H1 (cell line): ENCODE measurements at regions not wholly inside any gene's neighbourhood (a gene's known extent, or its start where the extent isn't known, plus 50 kb on each side); places are given as distances from the start of the nearest gene placed in this dataset.

Source experiments
- CTCF ChIA-PET: fragments of 300-600 bp; sonication (Branson Sonifier 250); formaldehyde crosslinking; loops from one replicate; lab custom pipeline; 2021; ENCODE audit not compliant: partially characterized antibody; lab: Charles Lee
- POLR2A ChIA-PET: fragments of 300-600 bp; sonication (Branson Sonifier 250); formaldehyde crosslinking; loops from one replicate; lab custom pipeline; 2021; ENCODE audit warnings: inconsistent platforms; ENCODE audit not compliant: partially characterized antibody; lab: Charles Lee
- DNase-seq, 2 experiments: peaks; one replicate each; pipeline versions ENCODE4 v3.0.0 to v3.0.0-alpha.2; 2010 to 2022; ENCODE audit warnings: low spot score in 2 of 2, low read depth in 1 of 2, mixed read lengths in 1 of 2
- FAIRE-seq: peaks from 2 replicates; lab custom pipeline; 2011; peaks lifted over from hg19 to GRCh38; lab: Jason Lieb, UNC
- H2AFZ ChIP-seq: 2 replicates; pipeline ENCODE4 v1.8.1; 2012; ENCODE audit warnings: low read length, inconsistent platforms
- H2AK5ac ChIP-seq: 2 replicates; pipeline ENCODE4 v1.6.1; 2013; ENCODE audit warnings: low read depth, low read length
- H2BK120ac ChIP-seq: replicated peaks from 2 replicates; pipeline ENCODE3; 2013; ENCODE audit warnings: low read depth, low read length, inconsistent platforms
- H2BK12ac ChIP-seq: 2 replicates; pipeline ENCODE4 v1.6.1; 2013; ENCODE audit warnings: low read depth, low read length
- H2BK15ac ChIP-seq: 2 replicates; pipeline ENCODE4 v1.6.1; 2013; ENCODE audit warnings: low read length
- H2BK20ac ChIP-seq: 2 replicates; pipeline ENCODE4 v1.6.1; 2013; ENCODE audit warnings: low read length
- H2BK5ac ChIP-seq: 2 replicates; pipeline ENCODE4 v1.6.1; 2013; ENCODE audit warnings: low read depth, low read length
- H3K14ac ChIP-seq: 2 replicates; pipeline ENCODE4 v1.6.1; 2013; ENCODE audit warnings: inconsistent platforms; ENCODE audit not compliant: insufficient read length
- H3K18ac ChIP-seq: 2 replicates; pipeline ENCODE4 v1.6.1; 2013; ENCODE audit warnings: low read length; ENCODE audit errors: extremely low read depth
- H3K23ac ChIP-seq: 2 replicates; pipeline ENCODE4 v1.6.1; 2013; ENCODE audit warnings: inconsistent platforms; ENCODE audit not compliant: insufficient read length
- H3K23me2 ChIP-seq: 2 replicates; pipeline ENCODE4 v1.6.1; 2013; ENCODE audit warnings: low read depth, low read length
- H3K27ac ChIP-seq: 2 replicates; pipeline ENCODE4 v1.6.1; 2011; ENCODE audit warnings: low read depth, low read length, inconsistent platforms
- H3K27me3 ChIP-seq, 4 experiments: replicated peaks in 1 of 4; 1 replicate in 1 of 4; 2 replicates in 3 of 4; pipeline versions ENCODE4 v1.6.1 to v1.8.1; 2011 to 2013; ENCODE audit warnings: low read length in 3 of 4, mild to moderate bottlenecking in 3 of 4, inconsistent platforms in 2 of 4, mixed read lengths in 2 of 4, moderate library complexity in 1 of 4; ENCODE audit not compliant: control insufficient read depth in 3 of 4, insufficient read depth in 3 of 4; ENCODE audit errors: extremely low read depth in 1 of 4
- H3K36me3 ChIP-seq, 4 experiments: 2 replicates each; pipeline versions ENCODE4 v1.6.1 to v1.8.1; 2011 to 2013; ENCODE audit warnings: mild to moderate bottlenecking in 4 of 4, low read length in 3 of 4, moderate library complexity in 2 of 4, control low read depth in 1 of 4, inconsistent platforms in 1 of 4; ENCODE audit not compliant: insufficient read depth in 4 of 4, control insufficient read depth in 2 of 4
- H3K4ac ChIP-seq: replicated peaks from 2 replicates; pipeline ENCODE3; 2013; ENCODE audit warnings: low read length, low read depth, mixed read lengths, inconsistent platforms; ENCODE audit not compliant: insufficient read length
- H3K4me1 ChIP-seq, 4 experiments: replicated peaks in 1 of 4; 1 replicate in 1 of 4; 2 replicates in 3 of 4; pipeline versions ENCODE4 v1.6.1 to v1.8.1; 2011 to 2013; ENCODE audit warnings: low read length in 3 of 4, inconsistent platforms in 2 of 4, mixed read lengths in 1 of 4; ENCODE audit not compliant: insufficient read depth in 4 of 4, control insufficient read depth in 3 of 4
- H3K4me2 ChIP-seq, 2 experiments: 2 replicates each; pipeline versions ENCODE4 v1.6.1 to v1.8.1; 2011 to 2013; ENCODE audit warnings: low read depth in 2 of 2, low read length in 2 of 2, control low read depth in 1 of 2, inconsistent platforms in 1 of 2, mild to moderate bottlenecking in 1 of 2; ENCODE audit not compliant: insufficient read depth in 1 of 2
- H3K4me3 ChIP-seq, 4 experiments: fragments of 200-600, 300-600 bp in 1 of 4; sonication (generic), shearing (Covaris generic), sonication (Bioruptor Twin) in 1 of 4; 2 replicates each; pipeline versions ENCODE4 v1.5.1 to v1.8.1; 2011 to 2016; ENCODE audit warnings: low read length in 4 of 4, low read depth in 3 of 4, control low read depth in 2 of 4, inconsistent platforms in 2 of 4, mild to moderate bottlenecking in 2 of 4, mixed read lengths in 1 of 4, moderate library complexity in 1 of 4; ENCODE audit not compliant: insufficient read depth in 2 of 4; ENCODE audit errors: extremely low read depth in 1 of 4
- H3K56ac ChIP-seq: replicated peaks from 2 replicates; pipeline ENCODE3; 2013; ENCODE audit warnings: low read depth, mild to moderate bottlenecking, mixed read lengths, low read length, inconsistent platforms; ENCODE audit not compliant: insufficient read length
- H3K79me1 ChIP-seq: 2 replicates; pipeline ENCODE4 v1.6.1; 2013; ENCODE audit warnings: low read depth, low read length, control low read depth
- H3K79me2 ChIP-seq, 2 experiments: 2 replicates each; pipeline versions ENCODE4 v1.6.1 to v1.8.1; 2012 to 2013; ENCODE audit warnings: low read length in 2 of 2, mild to moderate bottlenecking in 2 of 2, inconsistent platforms in 1 of 2; ENCODE audit not compliant: insufficient read depth in 2 of 2, control insufficient read depth in 1 of 2
- H3K9ac ChIP-seq, 4 experiments: replicated peaks in 1 of 4; 1 replicate in 1 of 4; 2 replicates in 3 of 4; pipeline versions ENCODE4 v1.6.1 to v1.8.1; 2011 to 2013; ENCODE audit warnings: low read depth in 3 of 4, low read length in 3 of 4, control low read depth in 2 of 4, mild to moderate bottlenecking in 2 of 4, moderate library complexity in 2 of 4, inconsistent platforms in 1 of 4; ENCODE audit errors: extremely low read depth in 1 of 4
- H3K9me3 ChIP-seq, 2 experiments: 2 replicates each; pipeline versions ENCODE4 v1.6.1 to v1.8.1; 2012 to 2013; ENCODE audit warnings: mild to moderate bottlenecking in 2 of 2, moderate library complexity in 2 of 2, control low read depth in 1 of 2, inconsistent platforms in 1 of 2, low read depth in 1 of 2, low read length in 1 of 2, mixed read lengths in 1 of 2; ENCODE audit not compliant: insufficient read depth in 2 of 2
- H4K20me1 ChIP-seq, 2 experiments: replicated peaks in 1 of 2; 2 replicates each; pipeline versions ENCODE3 to v1.8.1; 2011 to 2013; ENCODE audit warnings: inconsistent platforms in 2 of 2, low read length in 2 of 2, mild to moderate bottlenecking in 1 of 2; ENCODE audit not compliant: insufficient read depth in 2 of 2, control insufficient read depth in 1 of 2
- H4K5ac ChIP-seq: 2 replicates; pipeline ENCODE4 v1.6.1; 2013; ENCODE audit warnings: low read length, low read depth, mixed read lengths, inconsistent platforms; ENCODE audit not compliant: insufficient read length
- H4K8ac ChIP-seq: 2 replicates; pipeline ENCODE4 v1.8.0; 2013; ENCODE audit warnings: mild to moderate bottlenecking, moderate library complexity, low read length, inconsistent platforms; ENCODE audit not compliant: insufficient read depth; ENCODE audit errors: extremely low read depth
- H4K91ac ChIP-seq: replicated peaks from 2 replicates; pipeline ENCODE3; 2013; ENCODE audit warnings: low read length, mixed read lengths, inconsistent platforms; ENCODE audit not compliant: insufficient read length
- RAD21 ChIP-seq, 2 experiments: IDR thresholded peaks in 1 of 2; conservative IDR thresholded peaks in 1 of 2; 2 replicates each; pipeline ENCODE4 v1.6.1; 2011; ENCODE audit warnings: low read depth in 2 of 2, low read length in 2 of 2, improper control_type of control experiment in 1 of 2, inconsistent platforms in 1 of 2, mild to moderate bottlenecking in 1 of 2, moderate library complexity in 1 of 2
- WGBS, 2 experiments: shearing (Covaris generic) in 1 of 2; methylation state at CpG; one replicate each; pipeline versions ENCODE4 v1.1.6 to v1.1.7; 2013 to 2015; ENCODE audit warnings: low lambda C conversion rate in 2 of 2, mixed read lengths in 2 of 2, inconsistent platforms in 1 of 2, low coverage in 1 of 2, missing lambda C conversion rate in 1 of 2; ENCODE audit not compliant: insufficient replicate concordance in 2 of 2, insufficient coverage in 1 of 2, insufficient read length in 1 of 2; ENCODE audit errors: extremely low coverage in 1 of 2, missing lambda C conversion rate in 1 of 2; 5-methylcytosine and 5-hydroxymethylcytosine counted together

DNA sequence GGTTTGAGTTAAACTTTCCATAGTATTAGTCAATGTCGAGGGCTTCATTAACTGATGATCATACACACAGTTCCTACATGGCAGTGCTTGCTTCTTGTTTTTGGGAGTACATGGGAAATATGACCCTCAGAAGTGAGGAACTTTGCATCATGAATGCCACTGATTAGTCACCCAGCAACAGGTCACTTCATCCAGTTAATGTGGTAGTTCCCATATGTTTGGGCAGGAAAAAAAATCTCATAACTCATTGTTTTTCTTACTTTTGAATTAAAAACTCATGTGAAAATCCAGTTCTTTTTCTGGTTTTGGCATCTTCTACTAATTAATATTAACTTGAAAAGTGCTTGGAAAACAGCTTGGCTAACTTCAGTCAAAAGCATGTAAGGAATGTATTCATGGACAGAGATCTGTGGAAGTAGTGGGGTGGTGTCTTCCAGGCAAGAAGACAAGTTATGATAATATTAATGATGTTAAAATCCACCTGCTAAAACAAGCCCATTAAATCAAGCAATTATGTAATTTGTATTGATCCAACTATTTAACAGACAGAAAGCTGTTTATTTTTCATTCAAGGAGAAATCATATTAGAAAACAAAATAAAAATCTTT lies 309.1 kb upstream of the NAV3 start:
- Histone ChIP-seq H2BK120ac (no peak overlapping the region), H3K14ac (no peak overlapping the region), H3K18ac (no peak overlapping the region), H3K79me1 (no peaks in the 10 kb centered on the region), H3K9me3 (no peaks in the 10 kb centered on the region), H2AK5ac (no peak overlapping the region), H4K91ac (no peak overlapping the region), H3K4ac (no peak overlapping the region), H2AFZ (no peak overlapping the region), H2BK15ac (no peak overlapping the region), H3K27me3 (no peaks in the 10 kb centered on the region), H4K5ac (no peak overlapping the region), H2BK5ac (no peak overlapping the region), H3K4me1 (no peaks in the 10 kb centered on the region), H3K4me3 (no peak overlapping the region), H3K79me2 (no peaks in the 10 kb centered on the region), H2BK20ac (no peak overlapping the region), H3K56ac (no peak overlapping the region), H3K36me3 (no peaks in the 10 kb centered on the region), H4K8ac (no peak overlapping the region), H3K27ac (no peak overlapping the region), H2BK12ac (no peak overlapping the region), H3K23me2 (no peaks in the 10 kb centered on the region), H4K20me1 (no peaks in the 10 kb centered on the region), H3K9ac (no peak overlapping the region), H3K23ac (no peak overlapping the region), H3K4me2 (no peak overlapping the region)
- no peak for TF ChIP-seq RAD21 (IDR thresholded peaks at IDR 0.05 in 1 of 2, conservative IDR thresholded peaks at IDR 0.05 in 1 of 2; ENCODE audit: low read depth in 2 of 2, low read length in 2 of 2)
- DNase-seq (no peak), FAIRE-seq (no peak)
- ChIA-PET POLR2A (no interaction called here), CTCF (no interaction called here)
- 95% methylated on average over 1 of the region's 1 CpG; no CpG with 5 or more reads in 1 of the 2 experiments for WGBS, 2 experiments
